GM18498 (cell line): ENCODE measurements at regions not wholly inside any gene's neighbourhood (a gene's known extent, or its start where the extent isn't known, plus 50 kb on each side); places are given as distances from the start of the nearest gene placed in this dataset.

Experiments
- ATAC-seq: cut with Tn5 transposase; IDR thresholded peaks from one replicate; pipeline ENCODE4 v1.9.1; 2021; ENCODE audit warnings: mild to moderate bottlenecking, moderate library complexity; ENCODE audit not compliant: unreplicated experiment

DNA sequence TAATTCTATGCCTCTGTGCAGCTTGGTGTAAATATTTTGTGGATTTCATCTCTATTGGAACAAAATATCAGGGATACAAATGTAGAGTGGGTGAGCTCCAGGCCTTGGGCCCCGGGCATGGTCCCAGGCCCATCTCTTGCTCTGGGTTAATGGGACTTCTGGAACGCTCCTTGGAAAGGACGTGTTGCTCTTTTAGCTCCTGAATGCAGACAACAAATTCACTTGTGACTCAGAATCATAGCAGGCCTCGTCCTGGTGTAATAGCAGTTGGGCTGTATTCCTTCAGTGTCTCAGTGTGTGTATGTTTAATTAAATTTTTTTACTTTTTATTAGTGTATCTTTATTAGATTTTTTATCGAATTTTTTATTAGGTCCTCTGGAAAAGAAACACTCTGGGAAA is 266.7 kb upstream of the C2CD4B start:
- ATAC-seq = no peak

DNA sequence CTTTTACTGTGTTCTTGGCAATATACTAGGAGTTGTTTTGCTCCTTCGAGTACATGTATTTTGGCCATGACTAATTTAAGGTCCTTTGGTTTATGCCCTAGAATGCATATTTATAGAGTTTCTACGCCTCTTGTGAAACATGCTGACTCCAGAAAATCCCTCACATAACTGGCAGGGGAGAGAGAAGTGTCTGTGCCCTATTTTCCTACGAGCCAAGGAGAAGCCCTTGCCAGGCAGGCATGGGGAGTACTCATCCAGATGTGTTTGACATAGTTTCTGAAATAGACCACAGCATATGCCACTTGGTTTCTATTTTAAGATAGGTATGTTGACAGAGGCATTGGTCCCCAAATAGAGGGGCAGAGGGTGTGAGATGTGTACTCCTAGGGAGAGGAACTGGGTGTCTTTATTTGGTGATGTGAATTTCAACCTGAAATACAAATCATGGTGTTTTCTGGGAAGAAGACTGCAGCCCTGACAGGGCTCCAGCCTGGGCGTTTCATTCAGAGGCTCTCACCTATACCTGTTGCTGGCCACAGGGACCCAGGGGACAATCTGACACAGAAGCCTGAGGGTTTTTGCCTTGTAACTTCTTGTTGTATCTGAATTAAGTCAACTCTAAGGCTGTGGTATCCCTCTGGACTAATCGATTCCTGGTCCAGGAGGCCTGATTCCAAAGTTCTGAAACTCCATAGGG is 267.8 kb upstream of the C2CD4B start:
- no peak for ATAC-seq

DNA sequence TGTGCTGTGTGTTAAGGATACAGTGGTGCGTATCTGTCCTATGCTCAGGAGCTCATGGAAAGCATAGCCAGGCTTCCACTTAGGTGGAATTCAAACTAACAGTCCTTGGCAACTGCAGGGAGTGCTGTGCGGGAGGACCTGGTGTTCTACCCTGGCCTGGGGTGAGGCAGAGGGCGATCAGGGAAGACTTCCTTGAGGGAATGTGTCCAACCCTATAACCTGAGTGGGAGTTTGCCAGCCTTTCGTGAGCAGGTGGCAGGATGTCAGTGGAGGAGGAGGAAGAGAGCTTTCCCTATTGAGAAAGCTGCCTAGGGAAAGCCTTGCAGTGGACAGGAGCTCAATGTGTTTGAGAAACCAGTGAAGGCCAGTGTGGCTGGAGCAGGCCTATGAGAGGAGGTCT is 271.1 kb upstream of the C2CD4B start:
- ATAC-seq = no peak

DNA sequence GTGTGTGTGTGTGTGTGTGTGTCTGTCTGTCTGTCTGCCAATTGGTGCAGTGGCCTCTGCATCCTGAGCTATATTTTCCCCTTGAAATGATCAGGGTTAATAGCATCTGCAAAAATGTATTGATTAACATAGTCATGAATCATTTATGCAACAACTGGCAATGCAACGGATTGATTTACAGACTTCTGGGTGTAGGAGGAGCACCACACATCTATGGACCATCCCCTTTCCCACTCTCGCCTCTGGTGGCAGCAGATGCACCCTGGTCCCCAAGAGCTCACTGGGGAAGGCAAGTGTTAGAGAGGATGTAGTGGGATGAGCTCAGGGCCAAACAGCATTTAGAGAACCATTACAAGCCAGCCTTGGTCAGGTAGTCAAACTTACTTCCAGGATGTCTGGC is 272.7 kb upstream of the C2CD4B start:
- ATAC-seq = no peak

DNA sequence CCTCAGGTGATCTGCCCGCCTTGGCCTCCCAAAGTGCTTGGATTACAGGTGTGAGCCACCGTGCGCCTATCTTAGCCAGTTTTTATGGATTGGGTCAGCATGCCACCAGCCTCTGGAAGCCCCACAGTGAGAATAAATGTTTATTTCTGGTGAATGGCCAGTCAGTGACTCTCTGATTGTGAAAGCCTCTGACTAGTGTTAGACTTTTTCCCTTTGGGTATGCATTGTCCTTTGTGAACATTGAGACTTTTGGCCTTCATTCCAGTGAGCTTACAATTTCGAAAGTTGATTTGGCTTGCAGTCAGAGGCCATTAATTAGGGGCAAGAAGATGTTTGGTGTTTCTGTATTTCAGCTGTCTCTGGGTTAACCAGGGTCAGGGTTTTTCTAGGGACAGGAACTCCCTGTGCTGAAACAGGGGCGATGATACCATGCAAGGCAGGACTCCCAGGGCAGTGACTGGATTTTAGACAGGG is 274.5 kb upstream of the C2CD4B start:
- no peak for ATAC-seq

DNA sequence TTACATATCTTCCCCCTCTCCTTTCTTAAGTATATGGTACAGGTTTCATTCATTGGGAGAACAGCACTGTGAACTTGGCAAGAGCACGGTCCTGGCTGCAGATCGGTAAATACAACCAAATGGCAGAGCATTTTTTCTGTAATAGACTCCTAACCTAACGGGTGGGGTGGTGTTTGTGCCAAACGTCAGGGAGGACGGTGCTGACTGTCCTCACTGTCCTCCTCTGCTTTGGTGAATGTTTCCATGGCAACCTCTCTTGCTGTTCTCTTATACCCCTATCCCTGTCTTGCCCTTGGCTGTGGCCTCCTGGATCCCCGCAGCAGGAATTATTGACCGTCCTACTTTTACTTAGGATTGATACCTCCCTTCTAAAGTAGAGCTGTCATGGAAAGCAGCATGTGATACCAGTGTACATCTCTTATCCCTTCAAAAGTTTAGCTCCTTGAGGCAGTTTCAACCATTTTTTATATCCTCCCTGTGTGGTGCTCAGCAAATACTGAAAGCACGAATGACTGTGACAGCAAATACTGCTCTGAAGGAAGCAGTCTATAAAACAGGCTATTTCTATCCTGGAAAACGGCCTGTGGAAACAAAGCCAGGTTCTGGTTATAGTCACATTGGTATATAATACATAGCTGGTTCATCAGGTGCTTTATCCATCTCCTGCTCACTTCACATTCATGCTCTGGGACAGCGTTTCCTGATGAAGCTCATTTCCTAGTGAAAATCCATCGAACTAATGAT is 275.4 kb upstream of the C2CD4B start:
- no peak for ATAC-seq

DNA sequence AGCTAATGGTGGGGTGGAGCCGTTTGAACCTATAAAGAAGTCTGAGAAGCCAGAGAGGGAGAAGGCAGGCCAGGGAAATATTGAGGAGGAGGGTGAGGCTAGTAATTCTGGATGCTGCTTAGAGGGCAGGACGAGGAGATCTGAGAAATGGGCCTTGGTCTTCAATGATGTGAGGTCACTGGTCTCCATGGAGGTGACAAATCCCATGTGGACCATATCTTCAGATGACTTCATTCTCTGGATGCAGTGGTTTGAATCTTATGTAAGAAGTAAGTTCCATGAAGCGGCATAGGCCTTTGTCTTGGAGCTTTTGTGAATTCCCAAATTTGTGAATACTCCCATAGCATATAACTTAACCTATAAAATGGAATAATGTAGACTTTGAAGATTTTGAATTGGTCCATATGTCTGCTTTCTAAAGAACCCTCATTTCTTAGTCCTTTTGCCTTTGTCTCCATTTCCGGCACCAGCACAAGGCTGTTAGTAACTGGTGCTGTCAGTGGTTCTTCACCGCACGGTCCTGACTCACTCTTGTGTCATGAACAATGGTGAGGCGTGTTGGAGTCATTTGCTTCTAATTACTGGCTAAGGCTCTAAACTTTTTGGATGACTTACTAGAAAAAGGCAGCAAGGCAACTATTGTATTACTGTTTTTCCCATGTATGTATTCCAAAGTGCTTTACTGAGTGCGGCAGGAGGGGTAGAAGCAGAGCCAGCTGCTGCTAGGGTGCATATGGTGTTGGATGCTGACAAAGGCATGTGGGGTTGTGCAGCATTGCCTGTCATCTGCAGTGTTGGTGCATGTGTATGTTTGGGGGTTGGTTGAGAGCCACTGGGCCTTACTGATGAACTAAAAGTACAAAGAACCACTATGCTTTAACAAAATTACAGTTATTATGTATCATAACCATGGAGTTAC is 279.3 kb upstream of the C2CD4B start:
- ATAC-seq = no peak

DNA sequence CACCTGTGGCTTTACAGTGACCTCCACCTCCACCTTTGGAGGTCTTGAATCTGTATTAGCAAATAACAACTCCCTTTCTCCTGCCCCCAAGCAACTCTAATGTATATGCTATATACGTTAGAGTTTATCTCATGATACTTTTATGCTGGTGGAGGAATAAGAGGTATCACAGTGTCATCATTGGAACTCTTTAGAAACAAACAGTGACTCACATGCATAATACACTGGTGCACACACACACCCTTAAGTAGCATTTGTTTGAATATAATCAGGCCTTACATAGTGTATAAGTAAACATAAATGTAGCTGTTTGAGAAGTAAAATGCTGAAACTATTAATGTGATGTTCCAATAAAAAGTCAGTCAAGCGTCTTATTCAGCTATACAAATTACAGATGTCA is 280.2 kb upstream of the C2CD4B start:
- ATAC-seq = no peak

DNA sequence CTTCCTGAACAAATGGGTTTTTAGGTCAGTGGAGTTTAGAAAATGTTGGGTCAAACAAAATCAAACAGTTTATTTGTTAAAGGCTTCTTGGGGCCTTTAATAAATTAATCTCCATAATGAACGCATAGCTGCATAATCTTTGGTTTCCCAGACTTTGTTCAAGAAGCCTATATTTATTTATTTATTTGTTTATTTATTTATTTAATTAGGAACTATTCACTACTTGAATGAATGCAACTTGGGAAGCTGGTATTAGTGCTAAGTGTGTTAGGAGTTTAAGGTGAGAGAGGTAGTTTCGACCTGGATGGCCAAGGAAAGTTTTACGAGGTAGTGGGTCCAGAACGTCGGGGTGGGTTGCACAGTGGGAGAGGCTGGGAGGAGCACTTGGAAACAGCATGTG is 281.9 kb upstream of the C2CD4B start:
- no peak for ATAC-seq

DNA sequence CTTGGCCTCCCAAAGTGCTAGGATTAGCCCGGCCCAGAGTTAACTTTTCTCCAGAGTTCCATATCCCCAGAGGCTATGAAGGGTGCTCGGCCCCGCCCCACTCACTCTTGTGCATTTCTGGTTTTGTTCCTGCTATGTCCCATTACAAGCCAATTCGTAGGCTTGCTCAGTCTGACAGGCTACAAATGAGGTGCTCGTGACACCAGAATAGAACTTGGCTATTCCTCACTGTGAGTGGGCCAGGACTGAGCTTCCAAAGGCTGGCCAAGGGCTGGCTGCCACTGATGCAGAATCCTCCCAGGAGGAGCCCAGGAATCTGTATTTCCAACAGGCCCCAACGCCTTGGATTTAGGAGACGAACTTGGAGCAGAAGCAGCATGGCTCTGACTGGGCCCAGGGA is 282.7 kb upstream of the C2CD4B start:
- ATAC-seq = no peak

DNA sequence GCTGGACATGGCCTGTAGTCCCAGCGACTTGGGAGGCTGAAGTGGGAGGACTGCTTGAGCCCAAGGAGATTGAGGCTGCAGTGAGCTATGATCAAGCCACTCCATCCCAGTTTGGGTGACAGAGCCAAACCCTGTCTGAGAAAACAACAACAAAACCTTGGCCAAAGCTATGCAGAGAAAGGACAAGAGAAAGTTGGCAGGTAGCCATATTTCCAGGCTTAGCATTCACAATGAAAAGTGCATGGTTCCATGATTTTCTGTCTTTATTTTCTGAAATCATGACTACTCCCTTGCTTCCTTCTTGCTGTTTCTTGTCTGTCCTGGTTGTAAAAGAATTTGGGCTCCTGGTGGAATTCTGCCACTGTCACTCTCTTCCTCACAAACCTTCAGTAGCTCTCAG is 284.6 kb upstream of the C2CD4B start:
- no peak for ATAC-seq

DNA sequence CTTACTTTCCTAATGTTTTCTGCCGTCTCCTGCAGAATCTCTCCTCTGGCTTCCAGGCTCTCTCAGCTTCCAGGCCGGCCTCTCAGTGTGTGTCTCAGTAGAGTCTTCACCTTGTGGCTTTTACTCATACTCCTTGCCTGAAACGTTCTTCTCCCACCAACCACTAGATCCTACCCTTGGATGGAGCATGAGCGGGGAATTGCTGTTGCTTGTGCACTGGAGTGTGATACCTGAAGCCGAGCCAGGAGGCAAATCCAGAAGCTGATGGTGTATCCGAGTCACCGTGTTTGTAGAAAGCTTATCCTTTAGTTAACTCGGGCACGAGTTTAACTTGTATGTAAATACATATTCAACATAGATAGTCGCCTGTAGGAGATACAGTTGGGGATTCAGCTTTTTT is 285.0 kb upstream of the C2CD4B start:
- no peak for ATAC-seq

DNA sequence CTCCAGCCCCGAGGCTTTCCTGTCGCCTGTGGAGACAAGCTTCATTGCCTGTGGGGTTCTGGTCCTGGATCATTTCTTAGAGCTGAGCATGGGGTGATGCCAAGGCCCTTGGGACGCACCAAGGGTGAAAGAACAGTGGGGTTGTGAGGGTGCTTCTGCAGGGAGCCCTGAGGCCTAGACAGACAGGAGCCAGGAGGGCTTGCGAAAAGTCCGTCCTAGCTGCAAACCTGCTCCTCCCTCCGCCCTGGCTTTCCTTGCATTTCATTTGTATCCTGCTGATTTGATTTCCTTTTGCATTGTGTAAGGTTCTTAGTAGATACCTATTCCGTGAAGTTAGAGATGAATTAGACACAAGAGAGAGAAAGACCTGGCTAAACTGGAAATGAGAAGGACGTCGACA is 286.9 kb upstream of the C2CD4B start:
- no peak for ATAC-seq

DNA sequence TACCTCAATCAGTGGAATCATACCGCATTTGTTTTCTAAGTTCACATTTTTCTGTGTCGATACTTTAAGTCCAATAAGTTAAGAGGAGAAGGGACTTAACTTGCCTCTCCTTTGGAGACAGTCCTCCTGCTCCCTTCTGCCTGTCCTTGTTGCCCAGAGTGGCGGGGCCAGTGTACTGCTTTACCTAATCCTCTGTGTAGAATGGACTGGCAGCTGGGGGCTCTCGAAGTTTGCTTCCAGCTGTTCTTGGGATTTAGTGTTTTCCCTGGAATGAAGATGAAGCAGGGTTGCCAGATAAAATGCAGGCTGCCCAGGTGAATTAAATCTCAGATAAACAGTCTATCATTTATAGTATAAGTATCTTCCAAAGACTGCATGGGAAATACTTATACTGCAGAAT is 287.6 kb upstream of the C2CD4B start:
- ATAC-seq = no peak

DNA sequence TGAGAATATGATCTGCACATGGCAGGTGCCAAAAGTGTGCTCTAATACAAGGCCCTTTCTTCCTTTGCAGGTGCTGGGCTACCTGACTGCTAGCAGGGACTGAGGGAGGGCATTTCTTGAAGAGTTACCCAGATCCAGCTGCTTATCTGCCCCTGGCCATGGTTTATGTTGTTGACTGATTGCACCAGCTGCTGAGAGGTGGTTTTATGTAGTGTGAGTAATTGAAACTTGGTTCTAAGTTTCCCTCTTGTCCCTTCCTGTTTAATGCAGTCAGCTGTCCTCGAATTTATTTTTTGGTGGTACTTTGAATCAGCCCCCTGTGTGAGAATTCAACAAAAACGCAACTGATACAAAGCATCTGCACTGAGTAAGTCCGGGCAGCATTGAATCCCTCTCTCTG is 288.3 kb upstream of the C2CD4B start:
- ATAC-seq = no peak

DNA sequence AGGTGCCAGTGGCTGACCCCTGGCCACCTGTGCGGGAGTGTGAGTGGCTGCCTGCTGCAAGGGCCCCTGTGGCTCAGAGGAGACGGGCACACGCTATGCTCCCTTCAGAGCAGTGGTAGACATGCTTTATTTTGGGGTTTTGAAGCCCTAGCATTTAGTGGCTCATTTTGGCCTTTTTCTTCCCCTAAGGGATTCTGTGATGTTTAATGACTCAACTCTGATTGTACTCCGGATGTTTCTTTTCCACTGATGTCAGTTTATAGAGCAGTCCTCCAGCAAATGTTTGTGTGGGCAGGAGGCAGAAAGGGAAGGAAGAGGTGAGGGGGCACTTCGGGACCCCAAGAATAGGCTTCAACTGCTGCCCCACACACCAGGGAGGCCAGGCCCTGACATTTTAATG is 288.9 kb upstream of the C2CD4B start:
- no peak for ATAC-seq

DNA sequence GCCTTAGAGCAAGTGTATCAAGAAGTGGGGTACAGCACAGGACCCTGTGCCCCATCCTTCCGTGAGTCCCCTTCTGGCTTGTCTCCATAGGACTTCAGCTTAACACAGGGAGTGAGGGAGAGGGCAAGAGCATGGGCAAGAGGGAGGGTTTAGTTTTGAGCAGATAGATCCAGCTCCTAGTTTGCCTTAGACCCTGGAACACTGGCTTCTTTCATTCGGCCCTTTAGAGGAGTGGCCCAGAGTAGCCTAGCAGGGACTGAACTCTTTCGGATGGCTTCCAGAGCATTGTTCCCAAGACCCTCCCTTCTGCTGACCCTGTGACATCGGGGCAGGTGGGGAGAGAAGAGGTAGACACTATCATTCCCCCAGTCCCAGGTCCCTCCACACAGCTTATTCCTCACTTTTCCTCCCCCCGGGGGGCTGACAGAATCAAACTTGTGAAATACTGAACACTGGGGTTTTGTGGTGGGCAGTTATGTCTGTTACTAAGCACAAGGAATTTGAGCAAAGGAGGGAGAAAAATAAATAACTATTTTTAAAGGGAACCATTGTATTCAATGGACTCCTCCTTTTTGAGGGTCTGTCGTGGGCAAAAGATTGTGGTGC is 289.6 kb upstream of the C2CD4B start:
- no peak for ATAC-seq

DNA sequence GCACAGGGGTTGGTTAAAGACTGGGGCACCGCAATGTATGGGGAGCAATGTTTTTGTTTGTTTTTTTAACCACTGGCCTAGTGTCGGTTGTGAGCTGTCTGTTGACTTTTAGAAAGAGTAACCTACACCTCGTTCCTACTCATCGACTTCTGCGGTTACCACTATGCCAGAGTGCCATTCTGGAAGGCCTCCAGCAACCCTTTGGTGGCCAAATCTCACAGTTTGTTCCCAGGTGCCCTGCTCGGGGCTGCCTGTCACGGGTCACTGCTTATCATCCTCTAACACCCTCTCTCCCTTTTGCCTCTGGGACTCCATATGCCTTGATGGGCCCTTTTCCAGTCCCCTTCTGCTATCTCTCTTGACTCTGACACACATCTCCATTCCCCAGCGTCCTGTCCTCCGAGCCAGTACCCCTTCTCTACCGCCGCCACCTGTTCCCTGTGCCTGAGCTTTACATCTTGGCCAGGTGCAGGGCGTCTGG is 290.4 kb upstream of the C2CD4B start:
- ATAC-seq = no peak

DNA sequence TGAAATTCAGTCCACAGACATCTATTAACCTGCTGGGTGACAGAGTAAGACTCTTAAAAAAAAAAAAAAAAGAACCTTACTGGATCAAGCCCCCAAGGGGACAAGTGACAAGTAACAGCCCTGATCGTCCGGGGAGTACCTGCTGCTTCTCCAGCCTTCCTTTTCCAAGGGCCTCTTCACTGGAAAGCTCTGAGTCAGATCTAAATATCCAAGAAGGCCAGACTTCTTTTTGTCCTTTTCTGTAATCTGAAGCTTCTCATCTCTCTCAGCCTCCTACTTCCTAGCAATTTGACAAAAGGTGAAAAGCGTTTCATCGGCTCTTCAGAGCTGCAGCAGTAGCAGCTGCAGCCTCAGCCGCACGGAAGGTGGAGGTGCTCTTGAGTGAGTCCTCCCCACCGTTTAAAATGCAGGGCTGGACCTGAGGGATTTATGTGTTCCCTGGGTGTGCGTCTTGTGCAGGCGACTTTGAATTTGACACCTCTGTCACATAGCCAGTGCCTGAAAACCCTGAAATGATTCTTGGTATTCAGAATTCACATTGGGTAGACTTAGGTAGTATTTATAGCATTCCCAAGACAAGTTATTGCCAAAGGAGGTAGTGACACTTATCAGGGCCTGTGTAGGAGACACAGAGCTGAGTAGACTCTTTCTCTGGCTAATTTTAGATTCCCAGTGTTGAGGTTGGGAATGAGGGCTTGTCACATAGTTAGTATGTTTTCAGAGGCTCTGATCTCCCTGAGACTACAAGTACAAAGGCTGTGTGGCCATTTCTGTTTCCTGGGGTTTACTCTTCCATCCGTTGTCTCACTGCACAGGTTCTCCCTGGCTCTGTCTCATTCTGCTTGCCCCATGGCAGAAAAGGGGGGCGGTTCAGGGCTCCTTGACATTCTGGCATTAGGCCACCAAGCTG is 291.2 kb upstream of the C2CD4B start:
- ATAC-seq = no peak

DNA sequence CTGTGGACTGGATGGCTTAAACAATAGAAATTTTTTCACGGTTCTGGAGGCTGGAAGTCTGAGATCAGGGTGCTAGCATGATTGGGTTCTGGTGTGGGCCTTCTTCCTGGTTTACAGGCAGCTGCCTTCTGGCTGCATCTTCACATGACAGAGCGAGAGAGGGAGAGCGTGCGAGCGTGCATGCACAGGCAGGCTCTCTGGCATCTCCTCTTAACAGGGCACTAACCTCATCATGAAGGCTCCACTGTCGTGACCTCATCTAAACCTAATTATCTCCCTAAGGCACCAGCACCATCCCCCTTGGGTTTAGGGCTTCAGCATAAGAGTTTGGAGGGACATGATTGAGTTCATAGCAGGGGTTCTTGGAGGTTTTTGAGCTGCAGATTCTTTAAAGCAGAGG is 292.0 kb upstream of the C2CD4B start:
- no peak for ATAC-seq
